BLaER1 (cell line): ENCODE measurements at regions not wholly inside any gene's neighbourhood (a gene's known extent, or its start where the extent isn't known, plus 50 kb on each side); places are given as distances from the start of the nearest gene placed in this dataset.
"Not testable (repeated sequence)": the region's sequence is repeated elsewhere in the genome, so short reads cannot be mapped to it uniquely, and the experiment has no call there.

Source experiments
- H3K27ac ChIP-seq: shearing (Covaris generic); formaldehyde crosslinking; 2 replicates; pipeline ENCODE4 v1.8.1; 2022
- H3K27me3 ChIP-seq: shearing (Covaris generic); formaldehyde crosslinking; 2 replicates; pipeline ENCODE4 v1.8.1; 2022
- H3K36me3 ChIP-seq: shearing (Covaris generic); formaldehyde crosslinking; 2 replicates; pipeline ENCODE4 v1.8.1; 2022
- H3K4me1 ChIP-seq: shearing (Covaris generic); formaldehyde crosslinking; 2 replicates; pipeline ENCODE4 v1.8.1; 2022
- H3K4me2 ChIP-seq: shearing (Covaris generic); formaldehyde crosslinking; 2 replicates; pipeline ENCODE4 v1.8.1; 2022
- H3K4me3 ChIP-seq: shearing (Covaris generic); formaldehyde crosslinking; 2 replicates; pipeline ENCODE4 v1.8.1; 2022
- H3K9ac ChIP-seq: shearing (Covaris generic); formaldehyde crosslinking; 2 replicates; pipeline ENCODE4 v1.8.1; 2022
- H3K9me3 ChIP-seq: shearing (Covaris generic); formaldehyde crosslinking; 2 replicates; pipeline ENCODE4 v1.8.1; 2022
- H4K20me1 ChIP-seq: shearing (Covaris generic); formaldehyde crosslinking; 2 replicates; pipeline ENCODE4 v1.8.1; 2022
- Cebpa-rat ChIP-seq: shearing (Covaris generic); IDR thresholded peaks from 2 replicates; pipeline ENCODE4 v1.8.1; 2022

DNA sequence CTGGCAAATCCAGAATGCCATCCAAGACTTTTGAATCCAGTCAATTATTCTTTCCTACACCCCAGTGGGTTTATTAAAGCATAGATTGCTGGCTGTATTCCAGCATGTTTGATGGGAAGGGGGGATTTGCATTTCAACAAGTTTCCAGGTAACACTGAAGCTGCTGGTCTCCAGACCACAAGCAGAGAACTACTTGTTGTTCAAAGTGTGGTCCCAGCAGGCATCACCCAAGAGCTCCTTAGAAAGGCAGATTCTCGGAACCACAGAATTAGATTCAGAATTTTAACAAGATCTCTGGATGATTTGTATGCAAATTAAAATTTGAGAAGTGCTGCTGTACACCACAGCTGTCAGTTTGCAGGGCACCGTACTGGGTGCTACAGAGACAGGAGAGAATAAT lies 216.3 kb upstream of the FAM78B start:
- H3K9ac ChIP-seq: no peak overlapping the region
- H3K27ac ChIP-seq: no peak overlapping the region
- H3K4me1 ChIP-seq: no peaks in the 10 kb centered on the region
- H4K20me1 ChIP-seq: no peaks in the 10 kb centered on the region
- H3K4me3 ChIP-seq: no peak overlapping the region
- H3K27me3 ChIP-seq: no peaks in the 10 kb centered on the region
- H3K4me2 ChIP-seq: no peak overlapping the region
- no peaks in the 10 kb centered on the region for H3K36me3 ChIP-seq
- no peaks in the 10 kb centered on the region for H3K9me3 ChIP-seq
- no peak for TF ChIP-seq Cebpa-rat

DNA sequence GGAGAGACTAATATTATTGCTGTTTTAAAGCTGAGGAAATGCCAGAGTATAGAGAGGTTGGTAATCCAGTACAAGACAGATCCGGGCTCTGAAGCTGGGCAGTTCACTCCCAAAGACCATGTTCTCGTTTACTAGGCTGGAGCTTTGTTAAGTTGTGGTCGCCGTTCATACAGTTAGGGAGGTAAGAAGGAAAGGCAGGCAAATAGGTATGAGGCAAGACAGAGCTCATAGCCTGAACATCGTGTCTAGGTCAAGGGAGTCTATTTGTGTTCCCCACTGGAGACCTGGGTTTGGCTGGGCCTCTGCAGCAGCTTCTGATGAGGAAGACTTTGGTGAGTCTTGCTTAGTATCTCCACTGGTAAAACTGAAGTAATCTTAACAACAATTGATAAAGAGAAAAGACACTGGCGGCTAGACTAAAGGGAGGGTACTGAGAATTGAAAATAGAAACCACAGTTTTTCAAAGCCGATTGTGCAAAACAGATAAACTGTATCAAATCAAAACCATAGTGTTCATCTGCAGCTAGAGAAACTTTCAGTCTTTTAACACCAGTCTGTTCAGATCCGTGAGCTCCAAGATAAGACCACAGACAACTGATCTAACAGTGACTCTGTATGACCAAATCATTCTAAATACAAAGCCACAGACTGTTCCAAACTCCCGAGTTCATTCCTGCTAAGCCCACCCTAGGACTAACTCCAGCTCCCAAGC lies 217.0 kb upstream of the FAM78B start:
- Histone ChIP-seq H3K4me3 (no peak overlapping the region), H3K4me1 (no peaks in the 10 kb centered on the region), H3K36me3 (no peaks in the 10 kb centered on the region), H3K4me2 (no peak overlapping the region), H4K20me1 (no peaks in the 10 kb centered on the region), H3K27me3 (no peaks in the 10 kb centered on the region), H3K27ac (no peak overlapping the region), H3K9ac (no peak overlapping the region), H3K9me3 (no peaks in the 10 kb centered on the region)
- TF ChIP-seq Cebpa-rat: no peak

DNA sequence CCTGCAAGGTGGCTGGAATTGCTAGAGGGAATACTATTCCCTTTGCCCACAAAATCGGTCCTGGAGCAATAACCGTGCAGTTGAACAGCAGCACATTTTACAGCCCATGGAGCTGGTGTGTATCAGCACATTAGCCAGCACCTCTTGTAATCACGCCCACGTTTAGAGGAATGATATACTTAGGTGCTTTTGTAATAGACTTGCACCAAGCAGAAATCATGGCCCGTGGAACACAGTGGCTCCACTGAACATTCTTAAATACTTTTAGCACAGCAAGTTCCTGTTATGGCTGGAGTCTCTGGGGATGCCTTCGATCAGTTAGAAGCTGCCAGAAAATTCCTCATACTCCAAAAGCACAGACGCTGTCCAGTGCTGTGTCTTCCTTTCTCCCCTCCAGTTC lies 218.1 kb upstream of the FAM78B start:
- Histone ChIP-seq H3K36me3 (no peaks in the 10 kb centered on the region), H4K20me1 (no peaks in the 10 kb centered on the region), H3K4me3 (no peak overlapping the region), H3K9me3 (no peaks in the 10 kb centered on the region), H3K9ac (no peak overlapping the region), H3K4me1 (no peaks in the 10 kb centered on the region), H3K4me2 (no peak overlapping the region), H3K27me3 (no peaks in the 10 kb centered on the region), H3K27ac (no peak overlapping the region)
- no peak for TF ChIP-seq Cebpa-rat

DNA sequence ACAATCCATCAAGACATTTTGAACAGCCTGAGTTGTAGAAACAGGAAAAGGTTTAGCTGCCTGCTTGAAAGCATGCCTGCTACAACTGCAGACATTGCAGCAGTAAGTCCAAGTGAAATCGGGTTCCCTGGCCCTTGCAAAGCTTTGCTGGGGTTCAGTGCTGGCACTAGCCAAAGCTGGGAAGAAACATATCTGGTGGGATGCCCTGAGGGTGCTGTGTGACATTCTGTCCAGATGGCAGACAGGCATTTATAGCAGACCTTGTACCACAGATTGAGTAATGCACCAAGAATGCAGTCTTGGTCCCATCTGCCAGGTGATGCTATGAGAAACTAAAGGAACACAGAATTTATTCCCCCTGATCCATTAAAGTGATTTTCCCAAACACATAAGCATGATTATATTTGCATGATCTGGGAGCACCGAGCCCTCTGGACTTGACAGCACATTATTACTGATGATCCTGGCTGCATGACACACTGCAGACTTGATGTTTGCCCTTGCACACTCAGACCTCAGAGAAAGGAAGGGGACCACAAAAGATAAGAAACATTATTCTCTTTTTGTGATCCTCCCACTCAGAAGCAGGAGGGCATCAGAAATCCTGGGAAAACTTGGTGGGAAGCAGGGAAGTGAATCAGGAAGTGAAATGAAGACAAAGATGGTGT lies 223.7 kb upstream of the FAM78B start:
- no peak for TF ChIP-seq Cebpa-rat
- Histone ChIP-seq H3K4me3 (no peak overlapping the region), H3K27ac (no peak overlapping the region)

DNA sequence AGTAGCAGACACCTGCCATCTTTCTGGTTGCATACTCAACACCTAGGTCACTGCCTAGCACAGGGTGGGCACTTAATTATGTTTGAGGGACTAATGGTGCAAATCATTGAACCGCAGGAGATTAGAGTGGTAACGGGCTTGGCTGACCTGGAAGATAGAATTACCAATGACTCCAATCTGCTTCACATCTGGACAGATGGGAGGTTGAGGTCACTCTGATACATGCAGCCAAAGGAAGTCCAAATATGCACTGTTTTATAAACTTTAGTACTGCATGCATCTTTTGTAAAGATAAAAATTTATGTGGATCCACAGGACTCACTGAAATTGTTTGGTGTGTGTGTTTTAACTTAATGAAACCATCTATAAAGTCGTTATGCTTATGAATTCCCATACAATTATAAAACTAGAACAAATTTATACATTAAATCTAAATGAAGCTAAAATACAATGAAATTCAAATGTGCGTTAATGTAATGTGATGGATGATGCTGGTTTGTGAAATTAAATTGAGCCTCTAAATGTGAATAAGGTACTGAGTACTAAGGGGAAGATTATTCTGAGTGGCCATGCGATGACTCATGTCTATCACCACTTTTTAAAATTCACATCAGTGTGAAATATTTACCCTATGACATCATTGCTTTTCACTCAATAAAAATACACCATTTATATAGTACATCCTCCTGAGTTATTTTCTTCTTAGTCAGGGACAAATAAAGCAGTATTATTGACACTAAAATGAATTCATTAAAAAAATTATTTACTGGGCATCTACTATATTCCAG lies 224.7 kb upstream of the FAM78B start:
- Histone ChIP-seq H4K20me1 (no peaks in the 10 kb centered on the region), H3K4me1 (no peaks in the 10 kb centered on the region), H3K9me3 (no peaks in the 10 kb centered on the region), H3K9ac (no peak overlapping the region), H3K4me3 (no peak overlapping the region), H3K36me3 (no peaks in the 10 kb centered on the region), H3K27me3 (no peaks in the 10 kb centered on the region), H3K4me2 (no peak overlapping the region), H3K27ac (no peak overlapping the region)
- no peak for TF ChIP-seq Cebpa-rat

More for the DNA sequence above, 223.7 kb upstream of the FAM78B start:
- Histone ChIP-seq H3K27me3 (no peaks in the 10 kb centered on the region), H3K9me3 (no peaks in the 10 kb centered on the region), H3K36me3 (no peaks in the 10 kb centered on the region), H3K9ac (no peak overlapping the region), H3K4me2 (no peak overlapping the region), H3K4me1 (no peaks in the 10 kb centered on the region), H4K20me1 (no peaks in the 10 kb centered on the region)

DNA sequence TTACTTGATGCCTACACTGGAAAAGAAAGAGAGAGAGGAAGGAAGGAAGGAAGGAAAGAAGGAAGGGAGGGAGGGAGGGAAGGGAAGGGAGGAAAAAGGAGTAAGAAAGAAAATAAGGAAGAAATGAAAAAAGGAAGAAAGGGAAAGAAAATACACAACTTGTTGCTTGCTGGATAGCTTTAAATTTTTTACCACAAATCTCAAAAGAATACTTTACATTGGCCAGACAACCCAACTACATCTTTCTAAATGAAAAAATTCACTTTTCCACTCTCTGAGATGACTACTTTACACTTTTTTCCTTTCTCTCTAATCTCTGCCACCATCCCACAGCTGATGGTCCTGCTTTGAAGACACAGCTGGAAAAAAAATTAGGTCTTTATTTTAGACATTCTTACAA lies 228.9 kb upstream of the FAM78B start:
- H4K20me1 ChIP-seq: no peaks in the 10 kb centered on the region
- H3K9ac ChIP-seq: no peak overlapping the region
- H3K4me3 ChIP-seq: no peak overlapping the region
- no peak for TF ChIP-seq Cebpa-rat
- H3K36me3 ChIP-seq: no peaks in the 10 kb centered on the region
- no peaks in the 10 kb centered on the region for H3K9me3 ChIP-seq
- H3K4me1 ChIP-seq: no peaks in the 10 kb centered on the region
- H3K27ac ChIP-seq: no peak overlapping the region
- H3K27me3 ChIP-seq: no peaks in the 10 kb centered on the region
- no peak overlapping the region for H3K4me2 ChIP-seq

DNA sequence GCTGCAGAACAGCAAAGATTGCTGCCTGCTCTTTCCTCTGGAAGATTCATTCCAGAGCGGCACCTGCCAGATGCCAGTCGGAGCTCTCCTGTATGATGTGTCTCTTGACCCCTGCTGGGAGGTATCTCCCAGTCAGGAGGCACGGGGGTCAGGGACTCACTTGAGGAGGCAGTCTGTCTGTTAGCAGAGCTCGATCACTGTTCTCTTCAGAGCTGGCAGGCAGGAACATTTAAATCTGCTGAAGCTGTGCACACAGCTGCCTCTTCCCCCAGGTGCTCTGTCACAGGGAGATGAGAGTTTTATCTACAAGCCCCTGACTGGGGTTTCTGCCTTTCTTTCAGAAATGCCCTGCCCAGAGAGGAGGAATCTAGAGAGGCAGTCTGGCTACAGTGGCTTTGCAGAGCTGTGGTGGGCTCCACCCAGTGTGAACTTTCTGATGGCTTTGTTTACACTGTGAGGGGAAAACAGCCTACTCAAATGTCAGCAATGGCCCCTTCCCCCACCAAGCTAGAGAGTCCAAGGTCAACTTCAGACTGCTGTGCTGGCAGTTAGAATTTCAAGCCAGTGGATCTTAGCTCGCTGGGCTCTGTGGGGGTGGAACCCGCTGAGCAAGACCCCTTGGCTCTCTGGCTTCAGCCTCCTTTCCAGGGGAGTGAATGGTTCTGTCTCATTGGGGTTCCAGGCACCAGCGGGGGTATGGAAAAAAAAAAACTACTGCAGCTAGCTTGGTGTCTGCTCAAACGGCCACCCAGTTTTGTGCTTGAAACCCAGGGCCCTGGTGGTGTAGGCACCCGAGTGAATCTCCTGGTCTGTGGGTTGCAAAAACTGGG lies 242.7 kb upstream of the FAM78B start:
- H3K27me3 ChIP-seq, H4K20me1 ChIP-seq, H3K4me3 ChIP-seq, H3K36me3 ChIP-seq, H3K27ac ChIP-seq, H3K9ac ChIP-seq: not testable (repeated sequence)
- Histone ChIP-seq H3K9me3 (peaks cover 42% of the 10 kb centered on the region), H3K4me2 (peak overlapping the region; percentile 31), H3K4me1 (peaks cover 21% of the 10 kb centered on the region)

DNA sequence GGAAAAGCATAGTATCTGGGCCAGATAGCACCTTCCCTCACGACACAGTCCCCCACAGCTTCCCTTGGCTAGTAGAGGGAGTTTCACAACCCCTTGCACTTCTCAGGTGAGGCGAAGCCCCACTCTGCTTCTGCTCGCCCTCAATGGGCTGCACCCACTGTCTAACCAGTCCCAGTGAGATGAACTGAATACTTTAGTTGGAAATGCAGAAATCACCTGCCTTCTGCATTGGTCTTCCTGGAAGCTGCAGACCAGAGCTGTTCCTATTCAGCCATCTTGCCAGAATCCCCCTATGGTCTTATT lies 243.2 kb upstream of the FAM78B start:
- no peak overlapping the region for H3K4me3 ChIP-seq
- peaks cover 21% of the 10 kb centered on the region for H3K4me1 ChIP-seq
- H4K20me1 ChIP-seq: no peaks in the 10 kb centered on the region
- no peaks in the 10 kb centered on the region for H3K27me3 ChIP-seq
- H3K4me2 ChIP-seq: peak overlapping the region; percentile 31
- TF ChIP-seq Cebpa-rat: no peak
- no peak overlapping the region for H3K9ac ChIP-seq
- no peaks in the 10 kb centered on the region for H3K36me3 ChIP-seq
- no peak overlapping the region; the same call in 1 of the 2 replicates for H3K27ac ChIP-seq
- H3K9me3 ChIP-seq: peaks cover 42% of the 10 kb centered on the region

DNA sequence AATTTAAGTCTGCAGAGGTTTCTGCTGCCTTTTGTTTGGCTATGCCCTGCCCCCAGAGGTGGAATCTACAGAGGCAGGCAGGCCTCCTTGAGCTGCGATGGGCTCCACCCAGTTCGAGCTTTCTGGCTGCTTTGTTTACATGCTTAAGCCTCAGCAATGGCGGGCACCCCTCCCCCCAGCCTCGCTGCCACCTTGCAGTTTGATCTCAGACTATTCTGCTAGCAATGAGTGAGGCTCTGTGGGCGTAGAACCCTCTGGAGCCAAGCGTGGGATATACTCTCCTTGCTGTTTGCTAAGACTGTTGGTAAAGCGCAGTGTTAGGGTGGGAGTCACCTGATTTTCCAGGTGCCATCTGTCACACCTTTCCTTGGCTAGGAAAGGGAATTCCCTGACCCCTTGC lies 250.0 kb upstream of the FAM78B start:
- H3K4me1 ChIP-seq, H3K9ac ChIP-seq, H4K20me1 ChIP-seq, H3K36me3 ChIP-seq, H3K27me3 ChIP-seq, H3K27ac ChIP-seq, H3K4me3 ChIP-seq, H3K4me2 ChIP-seq: not testable (repeated sequence)
- H3K9me3 ChIP-seq: peaks cover 17% of the 10 kb centered on the region
